Right kidney (tissue), 1 donor: ENCODE measurements at regions not wholly inside any gene's neighbourhood (a gene's known extent, or its start where the extent isn't known, plus 50 kb on each side); places are given as distances from the start of the nearest gene placed in this dataset.

Source experiments
- DNase-seq: peaks from one replicate; pipeline ENCODE4 v3.0.0-alpha.2; 2016

DNA sequence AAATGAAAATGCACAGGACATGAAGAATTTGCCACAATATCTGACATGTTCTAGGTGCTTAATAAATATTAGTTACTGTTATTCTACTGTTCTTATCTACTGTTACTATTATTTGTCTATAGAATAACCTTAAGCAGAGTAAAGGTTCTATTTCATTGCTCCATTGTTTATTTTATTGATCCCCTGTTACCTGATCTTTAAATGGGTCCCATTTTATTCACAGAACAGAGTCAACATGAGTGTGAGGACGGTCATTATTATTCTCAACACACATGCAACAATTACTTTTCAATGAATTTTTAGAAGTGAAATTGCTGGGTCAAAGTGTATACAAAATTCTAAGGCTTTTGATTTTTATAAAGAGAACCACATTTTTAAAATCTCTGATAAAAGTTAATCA is 186.9 kb downstream of the AHR start:
- DNase-seq = no peak

DNA sequence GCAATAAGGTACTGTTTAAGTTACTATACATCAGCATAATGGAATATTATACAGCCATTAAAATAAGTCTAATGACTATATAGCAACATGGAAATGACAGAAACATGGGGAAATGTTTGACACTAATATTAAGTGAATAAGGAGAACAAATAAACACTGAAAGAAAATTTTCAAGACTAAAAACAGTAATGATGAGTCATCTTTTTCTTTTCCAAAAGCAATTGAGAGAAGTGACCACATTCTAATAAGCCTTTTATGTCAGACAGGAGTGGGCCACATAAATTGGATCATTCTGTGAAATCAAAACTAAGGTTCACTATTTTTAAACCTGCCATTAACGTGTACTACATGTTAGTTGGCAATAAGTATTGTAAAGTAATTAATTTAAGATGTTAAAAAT is 187.5 kb downstream of the AHR start:
- DNase-seq = no peak

DNA sequence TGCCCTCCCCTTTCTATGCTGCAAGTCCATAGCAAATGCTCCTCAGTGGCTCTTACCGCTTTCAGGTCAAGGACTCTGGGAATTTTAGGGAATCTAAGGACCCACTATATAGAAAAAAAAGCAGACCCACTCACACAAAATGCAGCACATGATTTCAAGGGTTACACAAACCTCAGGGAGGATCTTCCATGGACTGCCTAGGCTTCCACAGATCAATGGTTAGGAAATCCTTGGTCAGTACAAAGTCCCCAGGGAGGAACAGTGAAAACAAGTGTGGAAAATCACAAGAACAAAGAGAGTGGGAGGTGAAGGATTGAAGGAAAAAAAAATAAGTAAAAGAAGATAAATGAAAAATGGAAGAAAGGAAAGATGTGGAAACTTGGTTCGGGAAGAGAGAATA is 188.4 kb downstream of the AHR start:
- DNase-seq = no peak

DNA sequence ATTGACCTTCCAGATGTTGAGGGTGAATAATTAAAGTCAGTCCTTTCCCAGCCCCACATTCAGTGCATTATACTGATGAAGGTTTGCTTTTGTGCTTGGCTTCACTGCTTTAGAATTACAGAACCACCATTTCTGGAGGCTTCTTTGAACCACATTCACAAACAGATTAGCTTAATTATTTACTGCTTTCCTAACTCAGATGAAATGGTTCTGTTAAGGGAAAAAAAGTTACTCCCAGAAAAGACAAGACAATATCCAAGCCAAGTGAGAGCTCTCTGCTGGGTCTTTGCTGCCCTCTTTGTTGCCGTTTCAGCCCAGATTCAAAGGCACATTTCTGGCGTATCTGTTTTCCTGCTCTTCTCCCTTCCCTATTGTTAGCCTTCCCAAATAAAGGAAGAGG is 188.9 kb downstream of the AHR start:
- no peak for DNase-seq

DNA sequence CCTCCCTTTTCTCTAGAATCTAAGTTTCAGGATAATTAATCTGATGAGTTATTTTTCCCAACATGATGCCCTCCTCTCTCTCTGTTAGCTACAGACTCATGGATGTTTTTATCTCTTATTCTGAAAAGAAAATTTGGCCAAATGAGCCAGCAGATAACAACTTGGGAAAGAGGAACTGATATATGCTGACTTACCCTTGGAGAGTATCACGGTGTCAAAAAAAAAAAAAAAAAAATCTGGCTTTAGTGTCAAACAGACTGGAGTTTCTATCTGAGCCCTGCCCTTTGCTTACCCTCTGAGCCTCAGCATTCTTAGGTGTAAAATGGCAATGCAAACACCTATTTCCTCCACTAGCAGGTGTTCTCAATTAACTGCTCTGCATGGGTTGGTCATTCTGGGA is 190.4 kb downstream of the AHR start:
- no peak for DNase-seq

DNA sequence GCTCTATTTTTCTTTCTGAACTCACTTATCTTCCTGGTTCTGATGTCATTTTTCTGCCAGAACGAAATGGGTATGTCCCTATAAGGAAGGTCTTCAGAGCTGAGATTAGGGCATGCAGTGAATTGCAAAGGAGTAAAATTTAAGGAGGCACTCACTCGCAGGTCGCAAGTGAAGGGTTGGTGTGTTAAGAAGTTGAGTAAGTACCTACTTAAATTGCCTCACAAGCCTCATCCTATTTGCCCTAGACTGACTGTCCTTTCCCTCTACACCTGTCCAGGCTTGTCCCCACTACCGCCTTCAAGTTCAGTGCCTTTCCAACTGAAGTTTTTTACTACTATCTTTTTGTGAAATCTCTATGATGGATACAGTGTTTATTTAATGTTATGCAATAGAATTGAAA is 191.5 kb downstream of the AHR start:
- DNase-seq = no peak

DNA sequence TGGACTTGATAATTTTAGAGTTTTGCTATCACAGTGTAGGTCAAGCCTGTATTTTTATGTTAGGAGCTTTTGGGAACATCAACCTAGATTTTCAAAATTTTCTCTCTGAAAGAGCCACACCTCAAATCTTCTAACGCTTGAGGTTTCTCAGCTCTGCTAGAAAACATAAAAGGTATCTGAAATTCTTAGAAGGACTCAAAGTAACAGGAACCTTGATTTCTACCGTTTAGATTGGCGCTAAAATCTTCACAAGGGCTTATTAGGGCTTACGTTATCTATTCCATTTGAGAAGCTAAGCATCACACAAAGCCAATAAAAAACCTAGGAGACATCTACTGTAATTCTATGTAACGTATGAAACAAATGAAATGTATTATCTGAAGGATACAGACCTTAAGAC is 192.4 kb downstream of the AHR start:
- no peak for DNase-seq

DNA sequence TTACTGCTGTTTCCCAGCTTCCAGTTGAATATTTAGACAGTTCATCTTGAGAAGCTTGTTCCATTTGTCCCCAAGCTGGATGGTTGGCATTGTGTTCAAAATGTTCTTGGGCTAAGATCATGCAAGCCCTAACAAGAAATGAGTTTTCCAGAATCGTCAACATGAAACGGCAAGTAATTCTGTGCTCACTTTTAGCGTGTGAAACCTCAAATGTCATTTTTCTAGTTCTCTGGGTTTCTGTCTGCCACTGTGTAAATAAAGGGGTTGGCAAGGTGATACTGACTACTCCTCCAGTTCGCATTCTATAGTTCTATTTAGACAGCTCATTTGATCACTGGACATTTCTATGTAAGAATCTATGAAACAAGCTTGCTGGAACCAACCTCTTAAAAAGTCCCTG is 194.0 kb downstream of the AHR start:
- DNase-seq = no peak

DNA sequence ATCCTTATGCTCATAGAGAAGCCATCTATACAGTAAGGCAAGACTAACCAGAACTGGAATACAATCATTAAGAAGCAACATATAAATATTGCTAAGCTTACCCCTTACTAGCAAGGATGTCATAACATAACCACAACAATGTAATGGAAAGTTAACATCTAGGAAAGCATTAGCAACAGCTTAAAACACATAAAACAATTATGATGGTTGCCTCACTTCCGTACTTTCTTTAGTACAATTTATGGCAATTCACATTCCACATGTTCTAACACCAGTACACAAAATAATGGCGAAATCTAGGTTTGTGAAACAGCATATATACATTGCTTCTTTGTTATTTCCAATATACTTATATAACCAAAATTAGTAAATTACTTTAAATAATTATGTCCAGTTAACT is 195.0 kb downstream of the AHR start:
- no peak for DNase-seq

DNA sequence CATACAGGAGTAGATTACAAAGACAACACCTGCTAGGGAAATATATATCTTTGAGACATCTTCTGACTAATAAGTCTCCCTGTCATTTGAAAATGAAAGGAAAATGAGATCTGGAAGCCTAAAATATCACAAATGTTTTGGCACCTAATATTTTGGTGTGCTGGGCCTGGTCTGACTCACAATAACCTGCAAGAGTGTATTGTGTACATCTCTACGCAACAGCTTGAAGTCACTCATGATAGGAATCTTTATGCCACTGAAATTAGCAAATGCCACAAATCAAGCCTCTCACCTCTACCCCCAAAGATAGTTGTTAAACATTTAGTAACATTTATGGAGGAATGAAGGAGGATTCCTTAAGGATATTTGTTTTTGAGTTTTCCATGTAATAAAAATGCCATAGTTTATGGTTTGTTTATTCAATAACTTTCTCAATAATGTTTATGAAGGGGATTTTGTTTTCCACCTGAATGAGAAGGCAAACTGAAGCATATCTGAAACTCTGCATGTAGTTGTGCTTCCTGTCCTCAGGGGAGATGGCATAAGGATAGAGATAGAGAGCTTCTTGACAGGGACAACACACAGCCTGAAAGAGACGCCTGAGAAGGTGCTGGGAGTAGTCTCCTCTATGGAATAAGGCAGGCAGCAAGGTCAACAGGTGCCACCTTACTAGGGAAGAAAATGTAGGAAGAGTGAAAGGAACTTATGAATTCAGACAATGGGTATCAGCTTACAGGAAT is 197.4 kb downstream of the AHR start:
- no peak for DNase-seq

DNA sequence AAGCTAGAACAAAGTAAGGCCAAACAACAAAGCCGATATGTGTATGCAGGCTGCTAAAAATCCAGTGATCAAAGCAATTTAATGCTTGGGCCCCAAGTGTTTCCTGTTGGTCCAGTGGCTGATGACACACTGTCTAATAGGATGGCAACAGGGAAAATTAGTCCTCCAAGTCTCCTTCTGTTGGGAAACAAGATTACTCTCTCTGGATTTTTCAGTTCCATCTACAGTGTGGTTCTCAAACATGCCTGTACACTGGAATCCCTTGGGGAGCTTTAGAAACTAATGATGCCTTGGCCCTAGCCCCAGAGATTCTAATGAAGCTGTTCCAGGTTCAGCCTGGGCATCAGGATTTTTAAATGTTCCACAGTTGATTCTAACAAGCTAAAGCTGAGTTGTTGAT is 198.7 kb downstream of the AHR start:
- no peak for DNase-seq

DNA sequence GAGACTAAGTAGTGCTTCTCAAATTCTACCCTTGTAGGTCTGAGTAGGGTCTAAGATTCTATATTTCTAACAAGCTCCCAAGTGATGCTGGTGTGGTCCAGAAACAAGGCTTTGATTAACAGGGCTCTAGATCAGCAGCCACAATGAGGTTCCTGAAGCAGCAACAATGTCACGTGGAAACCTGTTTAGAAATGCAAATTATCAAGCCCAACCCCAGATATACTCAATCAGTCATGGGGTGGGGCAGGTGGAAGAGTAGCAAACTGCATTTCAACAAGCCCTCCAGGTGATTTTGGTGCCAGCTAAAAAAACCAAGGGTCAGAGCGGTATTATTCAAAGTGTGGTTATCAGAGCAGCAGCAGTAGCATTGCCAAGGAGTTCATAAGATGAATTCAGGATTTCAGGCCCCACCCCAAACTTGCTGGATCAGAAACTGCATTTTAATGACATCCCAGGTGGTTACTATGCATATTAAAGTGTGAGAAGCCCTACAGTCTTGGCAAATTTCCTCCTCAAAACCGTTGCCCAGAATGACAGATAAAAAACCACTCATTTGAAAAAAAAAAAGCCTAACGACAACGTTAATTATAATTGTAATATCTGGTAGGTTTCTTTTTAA is 199.2 kb downstream of the AHR start:
- no peak for DNase-seq

DNA sequence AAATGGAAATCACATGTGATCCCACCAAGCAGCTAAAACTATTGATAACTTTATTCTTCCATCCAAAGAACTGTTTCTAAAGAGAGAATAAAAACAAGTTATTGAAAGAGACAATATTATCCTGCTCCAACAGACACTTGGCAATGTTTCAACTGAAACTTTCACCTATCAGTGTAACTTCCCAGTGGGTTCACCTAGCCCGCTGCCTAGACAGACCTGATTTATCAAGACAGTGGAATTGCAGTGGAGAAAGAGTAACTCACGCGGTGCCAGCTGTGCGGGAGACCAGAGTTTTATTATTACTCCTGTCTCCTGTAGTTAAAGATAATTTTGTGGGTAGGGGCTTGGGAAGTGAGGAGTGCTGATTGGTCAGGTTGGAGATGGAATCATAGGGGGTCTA is 199.8 kb downstream of the AHR start:
- DNase-seq = no peak

DNA sequence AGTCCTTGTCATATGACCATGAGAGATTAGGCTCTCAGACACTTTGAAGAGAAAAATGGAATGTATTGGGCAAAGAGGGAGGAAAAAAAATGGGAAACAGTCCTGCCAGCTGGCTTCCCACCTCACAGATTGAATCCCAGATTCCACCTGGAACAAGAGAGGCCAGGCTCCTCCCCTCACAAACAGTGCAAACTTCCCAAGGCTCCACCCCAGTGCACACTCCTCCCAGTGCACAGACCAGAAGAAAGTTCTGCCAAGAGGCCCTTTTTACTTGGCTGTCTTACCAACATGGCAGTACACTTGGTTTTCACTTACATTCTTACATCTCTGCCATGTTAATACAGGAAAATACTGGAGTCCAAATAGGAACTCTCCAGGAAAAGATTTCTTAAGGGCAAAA is 202.3 kb downstream of the AHR start:
- DNase-seq = no peak

DNA sequence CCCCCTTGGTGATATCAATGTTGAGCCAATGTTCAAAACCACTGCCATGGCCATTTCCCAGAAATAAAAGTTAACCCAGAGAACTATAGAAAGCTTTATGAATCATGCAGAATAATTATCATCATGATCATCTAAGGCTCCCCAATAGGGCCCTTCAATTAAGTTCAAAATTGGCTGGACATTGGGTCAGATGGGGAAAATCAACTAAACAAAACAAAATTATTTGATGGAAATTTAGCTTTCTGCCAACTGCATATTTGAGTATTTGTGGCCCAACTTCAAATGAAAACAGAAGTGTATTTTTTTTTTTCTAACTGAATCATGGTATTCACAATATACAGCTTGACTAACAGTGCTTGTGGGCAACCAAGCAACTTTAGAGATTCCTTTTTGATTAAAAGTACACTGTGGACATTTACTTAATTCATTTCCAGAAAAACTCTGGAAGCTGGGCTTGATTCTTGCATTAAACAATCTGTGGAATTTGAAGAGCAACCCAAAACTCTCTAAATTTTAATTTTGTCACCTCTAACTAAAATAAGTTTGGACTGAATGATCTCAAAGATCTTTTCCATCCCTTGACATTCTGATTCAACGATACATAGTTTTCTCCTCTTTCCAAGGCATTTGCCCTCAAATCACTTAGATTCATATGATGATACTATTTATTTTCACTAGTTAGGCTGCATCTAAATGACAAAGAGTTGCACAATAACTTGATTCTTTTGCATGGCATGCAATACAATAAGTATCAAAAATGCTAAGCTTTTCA is 203.2 kb downstream of the AHR start:
- DNase-seq = no peak

DNA sequence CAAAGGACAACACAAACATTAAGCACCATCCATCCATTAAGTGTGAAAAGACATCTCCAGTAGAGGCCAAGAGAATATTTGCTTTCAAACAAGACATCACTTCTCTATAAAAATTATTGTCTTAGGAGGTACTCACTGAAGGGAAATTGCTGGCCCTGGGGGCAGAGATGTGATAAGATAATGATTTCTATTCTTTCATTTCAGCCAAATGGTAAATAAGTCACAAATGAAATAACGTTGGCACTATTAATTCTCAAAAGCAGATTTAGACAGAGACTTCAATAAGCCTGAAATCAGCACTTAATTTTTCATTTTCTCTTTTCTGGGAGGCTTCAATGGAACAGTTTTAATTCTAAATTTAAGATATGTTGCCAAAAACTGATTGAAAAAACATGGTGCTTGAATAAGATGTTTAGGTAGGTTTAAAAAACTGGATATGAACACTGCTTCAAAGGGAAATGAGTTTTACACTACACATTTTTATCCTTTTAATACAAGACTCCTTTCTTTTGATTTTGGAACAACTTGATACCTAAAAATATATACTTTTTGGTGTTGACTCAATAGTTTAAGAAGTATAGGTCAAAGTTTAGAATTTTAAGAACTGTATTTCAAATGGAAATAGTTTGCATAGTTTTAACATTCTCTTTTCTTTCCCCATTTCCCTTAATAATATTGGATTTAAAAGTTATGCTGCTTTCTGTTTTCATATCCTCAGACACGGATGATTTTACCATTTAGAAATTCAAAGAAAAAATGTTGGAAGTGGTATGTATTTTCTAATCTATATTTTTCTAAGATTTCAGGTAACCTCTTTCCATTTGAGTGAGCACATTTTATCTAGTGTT is 204.0 kb downstream of the AHR start:
- DNase-seq = no peak

DNA sequence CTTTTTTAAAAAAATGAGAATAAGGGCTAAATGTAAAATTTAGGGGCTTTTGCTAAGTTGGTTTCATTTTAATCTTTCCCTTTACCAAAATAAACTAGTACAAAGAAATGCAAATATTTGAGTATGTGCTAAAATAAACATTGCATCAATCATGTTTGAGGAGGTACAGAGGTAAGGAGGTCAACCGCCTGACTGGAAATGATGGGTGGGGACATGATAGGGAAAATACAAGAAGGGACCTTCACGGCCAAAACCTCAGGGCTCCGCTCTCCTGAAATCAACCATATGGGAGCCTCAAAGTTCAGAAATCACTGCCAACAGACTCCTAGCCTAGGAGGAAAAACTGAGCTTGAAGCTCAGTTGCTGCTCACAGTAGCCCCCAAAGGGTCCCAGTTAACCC is 207.6 kb downstream of the AHR start:
- DNase-seq = peak; percentile 14

DNA sequence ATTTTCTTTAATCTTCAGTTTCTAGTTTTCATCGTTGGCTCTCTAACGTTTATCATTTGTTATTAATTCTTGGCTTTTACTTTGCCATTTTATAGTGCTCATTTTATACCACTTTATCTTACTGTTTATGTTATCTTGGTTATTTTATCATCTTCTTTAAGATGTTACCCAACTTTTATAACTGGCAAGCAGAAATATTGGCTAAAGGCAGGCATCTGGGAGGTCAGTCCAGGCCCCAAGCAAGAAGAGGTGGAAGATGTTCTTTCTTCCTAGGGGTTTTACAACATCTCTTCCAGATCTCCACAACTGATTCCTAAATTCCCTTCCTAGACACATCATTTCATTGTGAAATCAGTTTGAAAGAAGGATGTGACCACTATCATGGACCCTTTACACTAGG is 208.1 kb downstream of the AHR start:
- DNase-seq = no peak

DNA sequence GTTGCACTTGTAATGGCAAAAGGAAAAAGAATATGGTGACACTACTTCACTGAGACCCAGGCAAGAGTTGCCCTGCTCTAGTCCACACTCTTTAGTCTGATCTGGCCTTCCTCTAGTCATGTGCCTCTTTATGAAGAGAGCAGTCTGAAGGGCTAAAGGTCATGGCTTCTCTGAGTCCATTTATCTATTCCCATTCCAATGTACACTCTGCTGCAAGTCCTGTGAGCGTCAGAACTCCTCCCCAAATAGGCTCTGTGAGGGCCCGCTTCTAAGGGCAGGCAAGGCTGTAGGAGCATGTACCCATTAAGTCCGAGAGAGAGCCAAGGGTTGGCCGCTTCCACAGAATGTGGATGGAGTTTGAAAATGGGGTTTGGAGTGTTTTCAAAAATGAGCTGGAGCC is 209.3 kb downstream of the AHR start:
- no peak for DNase-seq

DNA sequence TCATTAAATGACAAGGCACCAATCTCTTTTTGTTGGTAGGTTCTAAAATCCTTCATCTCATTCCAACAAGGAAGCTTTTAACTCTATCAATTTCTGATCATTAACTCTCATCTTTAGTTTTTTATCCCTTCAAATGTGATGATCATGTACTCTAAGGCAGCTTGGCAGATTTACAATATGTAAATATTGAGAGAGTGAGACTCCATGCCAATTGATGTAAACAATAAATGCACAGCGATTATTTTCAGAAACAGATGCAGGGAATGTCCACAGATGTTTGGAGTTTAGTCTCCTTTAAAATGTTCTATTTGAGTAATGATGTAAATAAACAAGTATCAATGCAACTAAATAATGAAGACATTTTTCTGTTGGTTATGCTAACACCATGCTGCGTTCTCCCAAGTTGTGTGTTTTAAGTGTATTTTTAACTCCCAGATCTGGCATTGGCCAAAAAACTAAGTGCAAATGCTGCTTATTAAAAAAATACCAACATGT is 213.8 kb downstream of the AHR start:
- no peak for DNase-seq

DNA sequence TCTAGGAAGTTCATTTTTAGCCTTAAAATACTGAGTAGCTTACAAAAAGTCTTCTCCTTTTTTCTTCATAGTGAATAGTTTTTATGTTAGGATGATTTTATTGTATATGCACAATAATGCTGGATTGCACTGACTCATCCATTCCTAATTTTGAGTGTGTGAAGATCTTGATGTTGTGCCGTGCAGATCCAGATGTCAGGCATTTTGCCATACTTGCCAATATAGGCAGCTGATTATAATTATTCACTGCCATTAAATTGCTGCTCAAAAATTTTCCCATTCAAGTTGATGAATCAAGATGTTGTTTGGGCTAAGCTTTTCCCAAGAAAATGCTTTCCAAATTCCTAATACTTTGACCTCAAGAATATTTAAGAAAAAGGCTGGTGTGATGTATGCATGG is 218.3 kb downstream of the AHR start:
- no peak for DNase-seq

DNA sequence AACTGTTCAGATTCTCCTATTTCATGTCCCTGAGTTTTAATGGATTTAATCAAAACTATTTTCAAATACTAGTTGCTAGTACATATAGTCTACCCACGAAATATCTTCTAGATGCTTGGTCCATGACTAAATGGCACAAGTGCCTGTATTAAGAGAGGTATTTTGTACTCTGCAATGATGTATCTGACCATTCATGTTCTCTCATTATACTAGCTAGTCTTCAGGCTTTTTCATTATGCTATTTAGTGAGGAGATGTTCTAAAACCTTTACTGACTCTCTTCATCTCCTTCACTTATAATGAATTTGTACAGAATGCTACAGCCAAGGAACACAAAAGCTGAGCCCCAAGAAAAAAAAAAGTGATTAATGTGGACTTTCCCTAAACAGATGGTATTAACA is 222.5 kb downstream of the AHR start:
- DNase-seq = no peak

DNA sequence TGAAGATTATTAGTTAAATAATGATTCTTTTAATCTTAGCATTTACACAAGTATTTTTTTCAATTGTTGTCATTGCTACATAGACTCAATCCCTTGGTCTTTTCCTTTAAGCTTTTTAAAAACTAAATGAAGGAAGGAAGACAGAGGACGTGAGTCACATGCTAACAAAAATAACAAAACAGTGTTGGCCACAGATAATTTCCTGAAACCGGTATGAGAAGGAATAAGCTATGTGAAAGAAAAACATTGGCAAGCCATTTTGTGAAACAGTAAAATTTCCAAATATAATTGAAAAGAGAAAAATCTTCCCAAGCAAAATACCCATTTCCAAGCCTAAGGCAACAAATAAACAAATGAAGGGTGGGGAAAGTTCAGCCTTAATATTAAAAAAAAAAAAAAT is 223.0 kb downstream of the AHR start:
- no peak for DNase-seq
